GM12891 (cell line): ENCODE measurements at regions not wholly inside any gene's neighbourhood (a gene's known extent, or its start where the extent isn't known, plus 50 kb on each side); places are given as distances from the start of the nearest gene placed in this dataset.

Source experiments
- PAX5 ChIP-seq: IDR thresholded peaks from 2 replicates; pipeline ENCODE4 v1.6.1; 2011; ENCODE audit warnings: low read length, moderate library complexity, mild to moderate bottlenecking; ENCODE audit not compliant: insufficient read depth, severe bottlenecking
- POLR2A ChIP-seq: IDR thresholded peaks from 2 replicates; pipeline ENCODE4 v1.6.1; 2011; ENCODE audit warnings: low read depth, low read length, control low read depth
- POLR2AphosphoS5 ChIP-seq: IDR thresholded peaks from 2 replicates; pipeline ENCODE4 v1.6.1; 2011; ENCODE audit warnings: low read depth, low read length, control low read depth
- POU2F2 ChIP-seq: IDR thresholded peaks from 2 replicates; pipeline ENCODE4 v1.6.1; 2011; ENCODE audit warnings: low read depth, mild to moderate bottlenecking, control low read depth, low read length, moderate library complexity
- SPI1 ChIP-seq: IDR thresholded peaks from 2 replicates; pipeline ENCODE4 v1.6.1; 2011; ENCODE audit warnings: low read depth, low read length, control low read depth
- TAF1 ChIP-seq: IDR thresholded peaks from 2 replicates; pipeline ENCODE4 v1.6.1; 2011; ENCODE audit warnings: low read depth, low read length, control low read depth

DNA sequence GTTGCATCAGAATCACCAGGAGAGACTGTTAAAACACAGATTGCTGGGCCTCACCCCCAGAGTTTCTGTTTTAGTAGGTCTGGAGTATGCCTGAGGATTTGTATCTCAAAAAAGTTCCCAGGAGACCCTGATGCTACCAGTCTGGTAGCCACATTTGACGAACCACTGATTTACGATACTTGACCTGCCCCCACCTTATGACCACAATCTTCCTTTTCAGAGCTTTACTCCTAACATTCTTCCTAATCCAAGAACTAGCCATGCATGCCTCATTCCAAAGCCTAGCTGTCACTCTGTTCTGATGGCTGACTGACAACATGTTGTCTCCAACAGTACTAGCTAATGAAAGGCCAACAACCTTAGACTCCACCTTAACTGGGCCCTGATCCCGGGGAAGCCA, 191.4 kb downstream of the MBD2 start:
- no peak for TF ChIP-seq POLR2AphosphoS5
- no peak for TF ChIP-seq POLR2A
- TF ChIP-seq PAX5 = no peak
- no peak for TF ChIP-seq SPI1
- TF ChIP-seq TAF1 = no peak
- no peak for TF ChIP-seq POU2F2
